ENCODE measurements at regions not wholly inside any gene's neighbourhood (a gene's known extent, or its start where the extent isn't known, plus 50 kb on each side); places are given as distances from the start of the nearest gene placed in this dataset.

- Histone ChIP-seq H3K27me3 (no peaks in the 10 kb centered on the region), H3K4me2 (no peak overlapping the region), H3K36me3 (replicated peaks; ENCODE audit: insufficient read depth, low read depth) (no peaks in the 10 kb centered on the region), H3K27ac (no peak overlapping the region), H3K4me1 (ENCODE audit: insufficient read depth) (no peaks in the 10 kb centered on the region), H3K79me2 (no peaks in the 10 kb centered on the region), H3K4me3 (no peak overlapping the region), H2AFZ (no peak overlapping the region), H3K9me2 (replicated peaks; ENCODE audit: insufficient read depth) (no peaks in the 10 kb centered on the region), H3K9me3 (ENCODE audit: low read depth) (no peaks in the 10 kb centered on the region), H4K20me1 (ENCODE audit: insufficient read depth, poor library complexity, severe bottlenecking) (no peaks in the 10 kb centered on the region)
- no peak for TF ChIP-seq EZH2phosphoT487 (IDR thresholded peaks at IDR 0.05; ENCODE audit: low read depth, severe bottlenecking, unreplicated experiment)
- no peak for TF ChIP-seq EZH2 (IDR thresholded peaks at IDR 0.05; ENCODE audit: borderline replicate concordance)
- TF ChIP-seq, protein P1, sequence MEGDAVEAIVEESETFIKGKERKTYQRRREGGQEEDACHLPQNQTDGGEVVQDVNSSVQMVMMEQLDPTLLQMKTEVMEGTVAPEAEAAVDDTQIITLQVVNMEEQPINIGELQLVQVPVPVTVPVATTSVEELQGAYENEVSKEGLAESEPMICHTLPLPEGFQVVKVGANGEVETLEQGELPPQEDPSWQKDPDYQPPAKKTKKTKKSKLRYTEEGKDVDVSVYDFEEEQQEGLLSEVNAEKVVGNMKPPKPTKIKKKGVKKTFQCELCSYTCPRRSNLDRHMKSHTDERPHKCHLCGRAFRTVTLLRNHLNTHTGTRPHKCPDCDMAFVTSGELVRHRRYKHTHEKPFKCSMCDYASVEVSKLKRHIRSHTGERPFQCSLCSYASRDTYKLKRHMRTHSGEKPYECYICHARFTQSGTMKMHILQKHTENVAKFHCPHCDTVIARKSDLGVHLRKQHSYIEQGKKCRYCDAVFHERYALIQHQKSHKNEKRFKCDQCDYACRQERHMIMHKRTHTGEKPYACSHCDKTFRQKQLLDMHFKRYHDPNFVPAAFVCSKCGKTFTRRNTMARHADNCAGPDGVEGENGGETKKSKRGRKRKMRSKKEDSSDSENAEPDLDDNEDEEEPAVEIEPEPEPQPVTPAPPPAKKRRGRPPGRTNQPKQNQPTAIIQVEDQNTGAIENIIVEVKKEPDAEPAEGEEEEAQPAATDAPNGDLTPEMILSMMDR (IDR thresholded peaks at IDR 0.05; ENCODE audit: poor library complexity) = no peak
- DNase-seq (ENCODE audit: low spot score) = no peak
- WGBS (ENCODE audit: low lambda C conversion rate, missing lambda C conversion rate) = 91% methylated on average over 5 of the region's 5 CpGs
Measured at GRCh38 chr2:212815453-212815852, 276.9 kb upstream of the ERBB4 start.

DNA sequence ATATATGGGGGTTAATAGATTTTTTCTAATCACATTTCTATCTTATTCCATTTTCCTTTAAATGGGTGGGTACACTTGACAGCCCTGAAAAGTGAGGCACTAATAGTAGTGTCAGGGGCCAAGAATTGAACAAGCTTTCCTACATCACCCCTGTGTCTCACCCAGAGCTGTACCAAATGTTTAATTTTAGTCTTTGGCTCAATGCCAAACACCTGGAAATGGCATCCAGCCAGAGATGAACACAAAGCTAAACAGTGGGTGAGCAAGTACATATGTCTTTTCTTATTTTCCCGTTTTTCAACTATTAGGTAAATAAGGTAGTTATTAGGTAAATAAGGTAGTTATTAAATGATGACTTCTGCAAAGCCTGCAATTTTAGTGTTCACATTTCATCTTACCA is 276.3 kb upstream of the ERBB4 start:
- TF ChIP-seq EZH2 (IDR thresholded peaks at IDR 0.05; ENCODE audit: borderline replicate concordance) (no peak), EZH2phosphoT487 (IDR thresholded peaks at IDR 0.05; ENCODE audit: low read depth, severe bottlenecking, unreplicated experiment) (no peak)
- TF ChIP-seq, protein P1 (IDR thresholded peaks at IDR 0.05; ENCODE audit: poor library complexity) = no peak
- no peak for DNase-seq (ENCODE audit: low spot score)
- WGBS (ENCODE audit: low lambda C conversion rate, missing lambda C conversion rate) = 54% methylated on average over 1 of the region's 1 CpG

DNA sequence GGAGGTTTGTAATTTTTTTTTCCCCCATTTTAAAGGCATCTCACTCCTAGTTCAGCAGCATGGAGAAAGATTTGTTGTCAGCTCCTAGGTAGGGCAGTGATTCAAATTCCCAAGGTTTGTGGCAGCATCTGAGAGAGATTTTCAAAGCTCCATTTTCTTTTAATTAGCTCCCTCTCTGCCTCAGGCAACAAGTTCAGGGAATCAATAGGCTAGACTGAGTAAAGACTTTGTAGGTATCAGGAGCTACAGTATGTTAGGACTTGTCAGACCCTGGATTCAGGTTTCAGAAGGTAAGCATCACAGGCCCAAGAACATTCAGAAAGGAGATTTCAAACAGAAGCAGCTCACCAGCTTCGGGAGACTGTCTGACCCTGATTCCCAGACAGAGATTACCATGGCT is 273.3 kb upstream of the ERBB4 start:
- no peaks in the 10 kb centered on the region for H3K36me3 ChIP-seq (replicated peaks; ENCODE audit: insufficient read depth, low read depth)
- H3K9me3 ChIP-seq (ENCODE audit: low read depth) = no peaks in the 10 kb centered on the region
- no peaks in the 10 kb centered on the region for H3K9me2 ChIP-seq (replicated peaks; ENCODE audit: insufficient read depth)
- no peaks in the 10 kb centered on the region for H3K79me2 ChIP-seq
- H3K27me3 ChIP-seq = no peaks in the 10 kb centered on the region
- no peak overlapping the region for H2AFZ ChIP-seq
- no peak overlapping the region for H3K4me3 ChIP-seq
- no peak overlapping the region for H3K27ac ChIP-seq
- no peaks in the 10 kb centered on the region for H3K4me1 ChIP-seq (ENCODE audit: insufficient read depth)
- H4K20me1 ChIP-seq (ENCODE audit: insufficient read depth, poor library complexity, severe bottlenecking) = no peaks in the 10 kb centered on the region
- DNase-seq (ENCODE audit: low spot score) = no peak
- WGBS (ENCODE audit: low lambda C conversion rate, missing lambda C conversion rate) = 53% methylated on average over 1 of the region's 1 CpG
- TF ChIP-seq, protein P1 (IDR thresholded peaks at IDR 0.05; ENCODE audit: poor library complexity) = no peak
- no peak for TF ChIP-seq EZH2 (IDR thresholded peaks at IDR 0.05; ENCODE audit: borderline replicate concordance)
- TF ChIP-seq EZH2phosphoT487 (IDR thresholded peaks at IDR 0.05; ENCODE audit: low read depth, severe bottlenecking, unreplicated experiment) = no peak
- H3K4me2 ChIP-seq = no peak overlapping the region

More for the DNA sequence above, 276.3 kb upstream of the ERBB4 start:
- Histone ChIP-seq H3K4me3 (no peak overlapping the region), H3K27ac (no peak overlapping the region), H3K36me3 (replicated peaks; ENCODE audit: insufficient read depth, low read depth) (no peaks in the 10 kb centered on the region), H3K79me2 (no peaks in the 10 kb centered on the region), H3K27me3 (no peaks in the 10 kb centered on the region), H3K4me1 (ENCODE audit: insufficient read depth) (no peaks in the 10 kb centered on the region), H4K20me1 (ENCODE audit: insufficient read depth, poor library complexity, severe bottlenecking) (no peaks in the 10 kb centered on the region), H3K4me2 (no peak overlapping the region), H3K9me2 (replicated peaks; ENCODE audit: insufficient read depth) (no peaks in the 10 kb centered on the region), H3K9me3 (ENCODE audit: low read depth) (no peaks in the 10 kb centered on the region), H2AFZ (no peak overlapping the region)
